ENCODE measurements at regions not wholly inside any gene's neighbourhood (a gene's known extent, or its start where the extent isn't known, plus 50 kb on each side); places are given as distances from the start of the nearest gene placed in this dataset.

- no peak for TF ChIP-seq CTCF (IDR thresholded peaks at IDR 0.05; ENCODE audit: borderline replicate concordance, extremely low read depth, low read length, poor library complexity, severe bottlenecking)
- no peak for TF ChIP-seq EZH2 (IDR thresholded peaks at IDR 0.05; ENCODE audit: borderline replicate concordance, low read depth, low read length, severe bottlenecking)
These were observed 97.7 kb upstream of the SRSF6 start for GRCh38 chr20:43360016-43360415.
